Prostate gland (tissue), 2 donors: ENCODE measurements at regions not wholly inside any gene's neighbourhood (a gene's known extent, or its start where the extent isn't known, plus 50 kb on each side); places are given as distances from the start of the nearest gene placed in this dataset.

Experiments used
- POLR2A ChIP-seq: fragments of 450-650 bp; IDR thresholded peaks from one replicate; pipeline ENCODE4 v1.6.1; 2016; ENCODE audit warnings: antibody characterized with exemption, mild to moderate bottlenecking
- POLR2AphosphoS5 ChIP-seq: sonication (generic); formaldehyde crosslinking; IDR thresholded peaks from one replicate; pipeline ENCODE4 v1.6.1; 2017; ENCODE audit warnings: antibody characterized with exemption
- TF ChIP-seq, protein P1 (sequence below), 4 experiments: fragments of 200-600 bp in 2 of 4; fragments of 450-650 bp in 2 of 4; sonication (generic) in 2 of 4; IDR thresholded peaks; 1 replicate in 3 of 4; 2 replicates in 1 of 4; pipeline ENCODE4 v1.5.1; 2016 to 2019; ENCODE audit warnings: antibody characterized with exemption in 4 of 4, mild to moderate bottlenecking in 2 of 4, moderate library complexity in 2 of 4

DNA sequence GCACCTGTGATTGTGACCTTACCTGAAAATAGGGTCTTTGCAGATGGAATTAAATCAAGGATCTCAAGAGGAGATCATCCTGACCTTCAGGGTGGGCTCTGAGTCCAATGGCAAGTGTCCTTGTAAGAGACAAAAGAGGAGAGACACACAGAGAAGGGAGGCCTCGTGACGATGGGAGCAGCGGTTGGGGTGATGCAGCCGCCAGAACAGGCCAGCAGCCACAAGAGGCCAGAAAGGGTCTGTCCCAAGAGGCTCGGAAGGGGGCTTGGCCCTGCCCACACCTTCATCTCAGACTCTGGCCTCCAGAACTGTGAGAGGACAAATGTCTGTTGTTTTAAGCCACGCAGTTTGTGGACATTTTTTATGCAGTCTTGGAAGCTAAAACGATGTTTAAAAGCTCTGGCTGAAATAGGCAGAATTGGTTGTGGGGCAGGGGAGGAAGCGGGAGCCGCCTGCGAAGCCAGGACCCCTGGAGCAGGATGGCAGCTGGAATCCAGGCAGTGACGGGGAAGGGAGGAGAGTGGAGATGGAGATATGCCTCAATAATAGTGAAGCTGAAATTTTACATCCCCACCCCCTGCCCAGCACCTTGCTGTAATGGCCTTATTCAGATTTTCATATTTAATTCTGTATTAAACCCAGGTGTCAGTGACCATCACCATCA is 216.4 kb downstream of the ANKRD60 start:
- TF ChIP-seq, protein P1, sequence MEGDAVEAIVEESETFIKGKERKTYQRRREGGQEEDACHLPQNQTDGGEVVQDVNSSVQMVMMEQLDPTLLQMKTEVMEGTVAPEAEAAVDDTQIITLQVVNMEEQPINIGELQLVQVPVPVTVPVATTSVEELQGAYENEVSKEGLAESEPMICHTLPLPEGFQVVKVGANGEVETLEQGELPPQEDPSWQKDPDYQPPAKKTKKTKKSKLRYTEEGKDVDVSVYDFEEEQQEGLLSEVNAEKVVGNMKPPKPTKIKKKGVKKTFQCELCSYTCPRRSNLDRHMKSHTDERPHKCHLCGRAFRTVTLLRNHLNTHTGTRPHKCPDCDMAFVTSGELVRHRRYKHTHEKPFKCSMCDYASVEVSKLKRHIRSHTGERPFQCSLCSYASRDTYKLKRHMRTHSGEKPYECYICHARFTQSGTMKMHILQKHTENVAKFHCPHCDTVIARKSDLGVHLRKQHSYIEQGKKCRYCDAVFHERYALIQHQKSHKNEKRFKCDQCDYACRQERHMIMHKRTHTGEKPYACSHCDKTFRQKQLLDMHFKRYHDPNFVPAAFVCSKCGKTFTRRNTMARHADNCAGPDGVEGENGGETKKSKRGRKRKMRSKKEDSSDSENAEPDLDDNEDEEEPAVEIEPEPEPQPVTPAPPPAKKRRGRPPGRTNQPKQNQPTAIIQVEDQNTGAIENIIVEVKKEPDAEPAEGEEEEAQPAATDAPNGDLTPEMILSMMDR (IDR thresholded peaks at IDR 0.05), result no peak
- TF ChIP-seq POLR2AphosphoS5 (no peak), POLR2A (no peak)
